HepG2 (cell line): ENCODE measurements at regions not wholly inside any gene's neighbourhood (a gene's known extent, or its start where the extent isn't known, plus 50 kb on each side); places are given as distances from the start of the nearest gene placed in this dataset.

Source experiments
- ARNT2 ChIP-seq: sonication (generic); formaldehyde crosslinking; IDR thresholded peaks from 2 replicates; pipeline ENCODE4 v1.8.0; 2022; ENCODE audit warnings: mild to moderate bottlenecking, low read depth, missing genetic modification reagents, moderate library complexity
- CBFB ChIP-seq: sonication (generic); formaldehyde crosslinking; IDR thresholded peaks from 2 replicates; pipeline ENCODE4 v1.4.0; 2020; ENCODE audit warnings: missing genetic modification reagents
- FOXK1 ChIP-seq: sonication (generic); formaldehyde crosslinking; IDR thresholded peaks from 2 replicates; pipeline ENCODE4 v1.4.0; 2020; ENCODE audit warnings: low read depth, missing genetic modification reagents, borderline replicate concordance
- HDAC2 ChIP-seq: sonication (generic); formaldehyde crosslinking; IDR thresholded peaks from 2 replicates; pipeline ENCODE4 v1.4.0; 2020; ENCODE audit warnings: missing genetic modification reagents
- HMG20B ChIP-seq: conservative IDR thresholded peaks from 2 replicates; pipeline ENCODE4 v1.6.1; 2016; ENCODE audit warnings: missing genetic modification reagents, missing compliant biosample characterization
- IKZF5 ChIP-seq: IDR thresholded peaks from 2 replicates; pipeline ENCODE4 v1.6.1; 2018; ENCODE audit warnings: missing genetic modification reagents, mild to moderate bottlenecking, missing compliant biosample characterization
- KDM3A ChIP-seq: IDR thresholded peaks from 2 replicates; pipeline ENCODE4 v1.6.1; 2018; ENCODE audit warnings: low read depth, missing compliant biosample characterization
- NCOR1 ChIP-seq: fragments of 200-600 bp; sonication (generic); IDR thresholded peaks from 2 replicates; pipeline ENCODE4 v1.7.0; 2017; ENCODE audit warnings: antibody characterized with exemption, low read length, borderline replicate concordance
- RXRA ChIP-seq: sonication (generic); formaldehyde crosslinking; IDR thresholded peaks from 2 replicates; pipeline ENCODE4 v1.5.1; 2020; ENCODE audit warnings: missing genetic modification reagents
- SIN3B ChIP-seq: fragments of 150-350 bp; IDR thresholded peaks from 2 replicates; pipeline ENCODE4 v1.6.1; 2014; ENCODE audit warnings: low read length
- SOX6 ChIP-seq, 2 experiments: fragments of 450-650 bp in 1 of 2; sonication (generic) in 1 of 2; formaldehyde crosslinking in 1 of 2; IDR thresholded peaks; 2 replicates each; pipeline versions ENCODE4 v1.4.0 to v1.6.1; 2017 to 2020; ENCODE audit warnings: antibody characterized with exemption in 1 of 2, mild to moderate bottlenecking in 1 of 2, missing genetic modification reagents in 1 of 2
- SP1 ChIP-seq, 2 experiments: fragments of 450-650 bp in 1 of 2; sonication (generic) in 1 of 2; formaldehyde crosslinking in 1 of 2; IDR thresholded peaks; 2 replicates each; pipeline versions ENCODE4 v1.4.0 to v1.6.1; 2016 to 2020; ENCODE audit warnings: missing genetic modification reagents in 1 of 2
- THAP11 ChIP-seq: IDR thresholded peaks from 2 replicates; pipeline ENCODE4 v1.6.1; 2016; ENCODE audit warnings: missing biosample characterization, missing genetic modification reagents
- THRA ChIP-seq: sonication (generic); formaldehyde crosslinking; IDR thresholded peaks from 2 replicates; pipeline ENCODE4 v1.4.0; 2020; ENCODE audit warnings: missing genetic modification reagents, borderline replicate concordance
- ZFP36L1 ChIP-seq: sonication (generic); formaldehyde crosslinking; IDR thresholded peaks from 2 replicates; pipeline ENCODE4 v1.8.0; 2022; ENCODE audit warnings: mild to moderate bottlenecking, missing genetic modification reagents, moderate library complexity
- ZSCAN25 ChIP-seq: sonication (generic); formaldehyde crosslinking; IDR thresholded peaks from 2 replicates; pipeline ENCODE4 v1.8.0; 2022; ENCODE audit warnings: mild to moderate bottlenecking, missing genetic modification reagents
- ZSCAN5A ChIP-seq: sonication (generic); formaldehyde crosslinking; IDR thresholded peaks from 2 replicates; pipeline ENCODE4 v1.8.0; 2022; ENCODE audit warnings: mild to moderate bottlenecking, missing genetic modification reagents, borderline replicate concordance
- TF ChIP-seq, protein P1 (sequence below): sonication (generic); formaldehyde crosslinking; IDR thresholded peaks from 2 replicates; pipeline ENCODE4 v1.5.1; 2020; ENCODE audit warnings: mild to moderate bottlenecking, missing genetic modification reagents, borderline replicate concordance
- TF ChIP-seq, protein P2 (sequence below): IDR thresholded peaks from 2 replicates; pipeline ENCODE4 v1.6.1; 2016

- TF ChIP-seq, protein P1, sequence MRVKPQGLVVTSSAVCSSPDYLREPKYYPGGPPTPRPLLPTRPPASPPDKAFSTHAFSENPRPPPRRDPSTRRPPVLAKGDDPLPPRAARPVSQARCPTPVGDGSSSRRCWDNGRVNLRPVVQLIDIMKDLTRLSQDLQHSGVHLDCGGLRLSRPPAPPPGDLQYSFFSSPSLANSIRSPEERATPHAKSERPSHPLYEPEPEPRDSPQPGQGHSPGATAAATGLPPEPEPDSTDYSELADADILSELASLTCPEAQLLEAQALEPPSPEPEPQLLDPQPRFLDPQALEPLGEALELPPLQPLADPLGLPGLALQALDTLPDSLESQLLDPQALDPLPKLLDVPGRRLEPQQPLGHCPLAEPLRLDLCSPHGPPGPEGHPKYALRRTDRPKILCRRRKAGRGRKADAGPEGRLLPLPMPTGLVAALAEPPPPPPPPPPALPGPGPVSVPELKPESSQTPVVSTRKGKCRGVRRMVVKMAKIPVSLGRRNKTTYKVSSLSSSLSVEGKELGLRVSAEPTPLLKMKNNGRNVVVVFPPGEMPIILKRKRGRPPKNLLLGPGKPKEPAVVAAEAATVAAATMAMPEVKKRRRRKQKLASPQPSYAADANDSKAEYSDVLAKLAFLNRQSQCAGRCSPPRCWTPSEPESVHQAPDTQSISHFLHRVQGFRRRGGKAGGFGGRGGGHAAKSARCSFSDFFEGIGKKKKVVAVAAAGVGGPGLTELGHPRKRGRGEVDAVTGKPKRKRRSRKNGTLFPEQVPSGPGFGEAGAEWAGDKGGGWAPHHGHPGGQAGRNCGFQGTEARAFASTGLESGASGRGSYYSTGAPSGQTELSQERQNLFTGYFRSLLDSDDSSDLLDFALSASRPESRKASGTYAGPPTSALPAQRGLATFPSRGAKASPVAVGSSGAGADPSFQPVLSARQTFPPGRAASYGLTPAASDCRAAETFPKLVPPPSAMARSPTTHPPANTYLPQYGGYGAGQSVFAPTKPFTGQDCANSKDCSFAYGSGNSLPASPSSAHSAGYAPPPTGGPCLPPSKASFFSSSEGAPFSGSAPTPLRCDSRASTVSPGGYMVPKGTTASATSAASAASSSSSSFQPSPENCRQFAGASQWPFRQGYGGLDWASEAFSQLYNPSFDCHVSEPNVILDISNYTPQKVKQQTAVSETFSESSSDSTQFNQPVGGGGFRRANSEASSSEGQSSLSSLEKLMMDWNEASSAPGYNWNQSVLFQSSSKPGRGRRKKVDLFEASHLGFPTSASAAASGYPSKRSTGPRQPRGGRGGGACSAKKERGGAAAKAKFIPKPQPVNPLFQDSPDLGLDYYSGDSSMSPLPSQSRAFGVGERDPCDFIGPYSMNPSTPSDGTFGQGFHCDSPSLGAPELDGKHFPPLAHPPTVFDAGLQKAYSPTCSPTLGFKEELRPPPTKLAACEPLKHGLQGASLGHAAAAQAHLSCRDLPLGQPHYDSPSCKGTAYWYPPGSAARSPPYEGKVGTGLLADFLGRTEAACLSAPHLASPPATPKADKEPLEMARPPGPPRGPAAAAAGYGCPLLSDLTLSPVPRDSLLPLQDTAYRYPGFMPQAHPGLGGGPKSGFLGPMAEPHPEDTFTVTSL (CRISPR knock-in tag) = peak; percentile 77; the same call in 1 of the 2 replicates
- TF ChIP-seq IKZF5 (0 out of 2 replicates have a peak, but pooled peaks have one; percentile 36), ZSCAN5A (CRISPR knock-in tag) (peak; percentile 34; the same call in 1 of the 2 replicates), ZFP36L1 (CRISPR knock-in tag) (peak; percentile 30; the same call in 1 of the 2 replicates), SOX6 (IDR thresholded peaks at IDR 0.05) (no peak), SOX6 (CRISPR knock-in tag; IDR thresholded peaks at IDR 0.05) (peak; percentile 100), CBFB (0 out of 2 replicates have a peak, but pooled peaks have one; percentile 21), HDAC2 (peak; percentile 79; the same call in 1 of the 2 replicates), RXRA (CRISPR knock-in tag) (peak; percentile 33; the same call in 1 of the 2 replicates), NCOR1 (peak; percentile 76; the same call in 1 of the 2 replicates), SIN3B (no peak), KDM3A (CRISPR knock-in tag) (peak; percentile 49; the same call in 1 of the 2 replicates), FOXK1 (peak; percentile 79), HMG20B (CRISPR knock-in tag) (no peak), THAP11 (peak; percentile 69), ZSCAN25 (no peak), THRA (peak; percentile 72; the same call in 1 of the 2 replicates), SP1 (IDR thresholded peaks at IDR 0.05) (no peak), SP1 (CRISPR knock-in tag; IDR thresholded peaks at IDR 0.05) (0 out of 2 replicates have a peak, but pooled peaks have one; percentile 23), ARNT2 (CRISPR knock-in tag) (no peak)
- TF ChIP-seq, protein P2, sequence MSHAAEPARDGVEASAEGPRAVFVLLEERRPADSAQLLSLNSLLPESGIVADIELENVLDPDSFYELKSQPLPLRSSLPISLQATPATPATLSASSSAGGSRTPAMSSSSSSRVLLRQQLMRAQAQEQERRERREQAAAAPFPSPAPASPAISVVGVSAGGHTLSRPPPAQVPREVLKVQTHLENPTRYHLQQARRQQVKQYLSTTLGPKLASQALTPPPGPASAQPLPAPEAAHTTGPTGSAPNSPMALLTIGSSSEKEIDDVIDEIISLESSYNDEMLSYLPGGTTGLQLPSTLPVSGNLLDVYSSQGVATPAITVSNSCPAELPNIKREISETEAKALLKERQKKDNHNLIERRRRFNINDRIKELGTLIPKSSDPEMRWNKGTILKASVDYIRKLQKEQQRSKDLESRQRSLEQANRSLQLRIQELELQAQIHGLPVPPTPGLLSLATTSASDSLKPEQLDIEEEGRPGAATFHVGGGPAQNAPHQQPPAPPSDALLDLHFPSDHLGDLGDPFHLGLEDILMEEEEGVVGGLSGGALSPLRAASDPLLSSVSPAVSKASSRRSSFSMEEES (CRISPR knock-in tag) = peak; percentile 97
Measured at GRCh38 chr12:76621582-76622024, 62.0 kb upstream of the OSBPL8 start (continued).
